HEK293 (cell line): ENCODE measurements at regions not wholly inside any gene's neighbourhood (a gene's known extent, or its start where the extent isn't known, plus 50 kb on each side); places are given as distances from the start of the nearest gene placed in this dataset.

Experiments used
- CTCF ChIA-PET: fragments of 350-600 bp; formaldehyde crosslinking; extraction: SDS; loops from one replicate; lab custom pipeline; 2021; ENCODE audit warnings: antibody characterized with exemption; lab: Yijun Ruan, JAX
- POLR2A ChIA-PET: fragments of 300-600 bp; formaldehyde crosslinking; extraction: SDS; loops from one replicate; lab custom pipeline; 2020; ENCODE audit warnings: antibody characterized with exemption, inconsistent platforms; lab: Yijun Ruan, JAX
- H3K27ac ChIP-seq: fragments of 200-500 bp; sonication (Bioruptor generic); 2 replicates; pipeline ENCODE4 v1.5.1; 2014; ENCODE audit warnings: low read depth, low read length, control low read depth, inconsistent platforms; ENCODE audit errors: extremely low read depth
- H3K36me3 ChIP-seq, 2 experiments: fragments of 200-500 bp in 1 of 2; sonication (Bioruptor generic) in 1 of 2; 1 replicate in 1 of 2; 2 replicates in 1 of 2; pipeline ENCODE4 v1.5.1; 2014 to 2017; ENCODE audit warnings: inconsistent platforms in 2 of 2, low read length in 2 of 2; ENCODE audit not compliant: control insufficient read depth in 2 of 2, insufficient read depth in 1 of 2
- H3K4me1 ChIP-seq: fragments of 200-500 bp; sonication (Bioruptor generic); 2 replicates; pipeline ENCODE4 v1.5.1; 2014; ENCODE audit warnings: mild to moderate bottlenecking, low read length, inconsistent platforms; ENCODE audit not compliant: control insufficient read depth, insufficient read depth
- H3K4me3 ChIP-seq: 2 replicates; pipeline ENCODE4 v1.5.1; 2011; ENCODE audit warnings: low read depth, mild to moderate bottlenecking, control low read depth, low read length, moderate library complexity
- H3K9me3 ChIP-seq: fragments of 200-500 bp; sonication (Bioruptor generic); 2 replicates; pipeline ENCODE4 v1.5.1; 2014; ENCODE audit warnings: low read depth, low read length, inconsistent platforms; ENCODE audit not compliant: control insufficient read depth, insufficient read depth
- HOXD13 ChIP-seq: sonication (generic); formaldehyde crosslinking; IDR thresholded peaks from 2 replicates; pipeline ENCODE4 v1.8.0; 2022; ENCODE audit warnings: missing genetic modification reagents, borderline replicate concordance
- KLF1 ChIP-seq: fragments of 450-650 bp; formaldehyde crosslinking; IDR thresholded peaks from 2 replicates; pipeline ENCODE4 v1.5.1; 2016; ENCODE audit warnings: missing biosample characterization, missing genetic modification characterization
- KLF7 ChIP-seq: fragments of 450-650 bp; formaldehyde crosslinking; IDR thresholded peaks from 2 replicates; pipeline ENCODE4 v1.5.1; 2016; ENCODE audit warnings: missing biosample characterization, missing genetic modification characterization, borderline replicate concordance
- KLF8 ChIP-seq: fragments of 450-650 bp; formaldehyde crosslinking; IDR thresholded peaks from 2 replicates; pipeline ENCODE4 v1.5.1; 2016; ENCODE audit warnings: missing biosample characterization, missing genetic modification characterization
- OVOL3 ChIP-seq: fragments of 450-650 bp; formaldehyde crosslinking; IDR thresholded peaks from 2 replicates; pipeline ENCODE4 v1.5.1; 2016; ENCODE audit warnings: missing biosample characterization, missing genetic modification characterization
- SP2 ChIP-seq: fragments of 450-650 bp; formaldehyde crosslinking; IDR thresholded peaks from 2 replicates; pipeline ENCODE4 v1.5.1; 2016; ENCODE audit warnings: missing biosample characterization, missing genetic modification characterization
- ZNF138 ChIP-seq: fragments of 450-650 bp; formaldehyde crosslinking; IDR thresholded peaks from 2 replicates; pipeline ENCODE4 v1.5.1; 2016; ENCODE audit warnings: missing biosample characterization, missing genetic modification characterization, borderline replicate concordance
- ZNF202 ChIP-seq: fragments of 450-650 bp; formaldehyde crosslinking; IDR thresholded peaks from 2 replicates; pipeline ENCODE4 v1.5.1; 2016; ENCODE audit warnings: missing biosample characterization, missing genetic modification characterization, borderline replicate concordance
- ZNF23 ChIP-seq: fragments of 450-650 bp; formaldehyde crosslinking; IDR thresholded peaks from 2 replicates; pipeline ENCODE4 v1.5.1; 2016; ENCODE audit warnings: missing biosample characterization, missing genetic modification characterization, borderline replicate concordance
- ZNF350 ChIP-seq: fragments of 450-650 bp; formaldehyde crosslinking; IDR thresholded peaks from 2 replicates; pipeline ENCODE4 v1.5.0; 2017; ENCODE audit warnings: missing biosample characterization, mild to moderate bottlenecking, missing genetic modification characterization
- ZNF354C ChIP-seq: fragments of 450-650 bp; formaldehyde crosslinking; IDR thresholded peaks from 2 replicates; pipeline ENCODE4 v1.5.1; 2016; ENCODE audit warnings: missing biosample characterization, missing genetic modification characterization, low read depth, borderline replicate concordance
- ZNF366 ChIP-seq: fragments of 450-650 bp; formaldehyde crosslinking; conservative IDR thresholded peaks from 2 replicates; pipeline ENCODE4 v1.5.1; 2016; ENCODE audit warnings: missing biosample characterization, missing genetic modification characterization
- ZNF426 ChIP-seq: fragments of 450-650 bp; formaldehyde crosslinking; IDR thresholded peaks from 2 replicates; pipeline ENCODE4 v1.5.1; 2017; ENCODE audit warnings: missing biosample characterization, missing genetic modification characterization, mild to moderate bottlenecking, inconsistent platforms, moderate library complexity
- ZNF433 ChIP-seq: fragments of 450-650 bp; formaldehyde crosslinking; IDR thresholded peaks from 2 replicates; pipeline ENCODE4 v1.5.1; 2016; ENCODE audit warnings: missing biosample characterization, missing genetic modification characterization, low read depth
- ZNF544 ChIP-seq: fragments of 450-650 bp; formaldehyde crosslinking; IDR thresholded peaks from 2 replicates; pipeline ENCODE4 v1.5.0; 2017; ENCODE audit warnings: missing biosample characterization, missing genetic modification characterization
- ZNF548 ChIP-seq: fragments of 450-650 bp; formaldehyde crosslinking; IDR thresholded peaks from 2 replicates; pipeline ENCODE4 v1.5.1; 2016; ENCODE audit warnings: missing biosample characterization, missing genetic modification characterization
- ZNF585B ChIP-seq: fragments of 450-650 bp; formaldehyde crosslinking; IDR thresholded peaks from 2 replicates; pipeline ENCODE4 v1.5.1; 2016; ENCODE audit warnings: missing biosample characterization, missing genetic modification characterization
- ZNF768 ChIP-seq: fragments of 450-650 bp; formaldehyde crosslinking; IDR thresholded peaks from 2 replicates; pipeline ENCODE4 v1.5.1; 2018; ENCODE audit warnings: missing biosample characterization, mild to moderate bottlenecking, missing genetic modification characterization
- ZNF792 ChIP-seq: fragments of 450-650 bp; formaldehyde crosslinking; IDR thresholded peaks from 2 replicates; pipeline ENCODE4 v1.5.1; 2016; ENCODE audit warnings: missing biosample characterization, missing genetic modification characterization
- ZSCAN30 ChIP-seq: fragments of 450-650 bp; IDR thresholded peaks from 2 replicates; pipeline ENCODE4 v1.5.1; 2018; ENCODE audit warnings: missing biosample characterization, mild to moderate bottlenecking, missing genetic modification characterization, moderate library complexity
- TF ChIP-seq, protein P1 (sequence below): fragments of 450-650 bp; formaldehyde crosslinking; IDR thresholded peaks from 2 replicates; pipeline ENCODE4 v1.5.1; 2017; ENCODE audit warnings: missing biosample characterization, missing genetic modification characterization
- TF ChIP-seq, protein P2 (sequence below): fragments of 450-650 bp; IDR thresholded peaks from 2 replicates; pipeline ENCODE4 v1.5.1; 2018; ENCODE audit warnings: missing biosample characterization, mild to moderate bottlenecking, missing genetic modification characterization
- TF ChIP-seq, protein P3 (sequence below): fragments of 450-650 bp; formaldehyde crosslinking; IDR thresholded peaks from 2 replicates; pipeline ENCODE4 v1.5.1; 2016; ENCODE audit warnings: missing biosample characterization, missing genetic modification characterization
- TF ChIP-seq, protein P4 (sequence below): fragments of 450-650 bp; formaldehyde crosslinking; IDR thresholded peaks from 2 replicates; pipeline ENCODE4 v1.5.0; 2017; ENCODE audit warnings: missing biosample characterization, missing genetic modification characterization, borderline replicate concordance

DNA sequence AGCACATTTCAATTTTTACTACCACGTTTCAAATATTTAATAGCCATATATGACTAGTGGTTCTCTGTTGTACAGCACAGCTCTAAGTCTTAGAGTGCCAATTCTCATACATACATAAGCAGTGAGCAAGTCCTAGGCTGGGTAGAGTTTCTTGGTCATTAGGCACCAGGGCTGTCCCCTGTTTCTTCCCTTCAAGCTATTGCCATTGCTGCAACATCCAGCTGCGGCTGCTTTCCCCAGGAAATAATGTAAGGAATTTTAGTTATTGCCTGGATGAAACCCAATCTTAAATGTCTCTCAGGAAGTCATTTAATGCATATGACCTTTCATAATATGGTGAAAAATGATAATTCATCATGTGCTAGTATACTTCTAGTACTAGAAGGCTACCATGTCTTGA lies 74.1 kb upstream of the PPP3CA start:
- Histone ChIP-seq H3K4me3 (no peak overlapping the region), H3K9me3 (no peaks in the 10 kb centered on the region), H3K36me3 (no peaks in the 10 kb centered on the region), H3K4me1 (no peaks in the 10 kb centered on the region), H3K27ac (no peak overlapping the region)
- POLR2A ChIA-PET = no interaction called here
- CTCF ChIA-PET = no interaction called here
- TF ChIP-seq ZNF350 (tag by site-specific recombination) = no peak
- TF ChIP-seq ZSCAN30 (tag by site-specific recombination) = no peak
- TF ChIP-seq, protein P1, sequence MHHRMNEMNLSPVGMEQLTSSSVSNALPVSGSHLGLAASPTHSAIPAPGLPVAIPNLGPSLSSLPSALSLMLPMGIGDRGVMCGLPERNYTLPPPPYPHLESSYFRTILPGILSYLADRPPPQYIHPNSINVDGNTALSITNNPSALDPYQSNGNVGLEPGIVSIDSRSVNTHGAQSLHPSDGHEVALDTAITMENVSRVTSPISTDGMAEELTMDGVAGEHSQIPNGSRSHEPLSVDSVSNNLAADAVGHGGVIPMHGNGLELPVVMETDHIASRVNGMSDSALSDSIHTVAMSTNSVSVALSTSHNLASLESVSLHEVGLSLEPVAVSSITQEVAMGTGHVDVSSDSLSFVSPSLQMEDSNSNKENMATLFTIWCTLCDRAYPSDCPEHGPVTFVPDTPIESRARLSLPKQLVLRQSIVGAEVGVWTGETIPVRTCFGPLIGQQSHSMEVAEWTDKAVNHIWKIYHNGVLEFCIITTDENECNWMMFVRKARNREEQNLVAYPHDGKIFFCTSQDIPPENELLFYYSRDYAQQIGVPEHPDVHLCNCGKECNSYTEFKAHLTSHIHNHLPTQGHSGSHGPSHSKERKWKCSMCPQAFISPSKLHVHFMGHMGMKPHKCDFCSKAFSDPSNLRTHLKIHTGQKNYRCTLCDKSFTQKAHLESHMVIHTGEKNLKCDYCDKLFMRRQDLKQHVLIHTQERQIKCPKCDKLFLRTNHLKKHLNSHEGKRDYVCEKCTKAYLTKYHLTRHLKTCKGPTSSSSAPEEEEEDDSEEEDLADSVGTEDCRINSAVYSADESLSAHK = no peak
- TF ChIP-seq ZNF366 (tag by site-specific recombination) = no peak
- no peak for TF ChIP-seq ZNF426 (tag by site-specific recombination)

DNA sequence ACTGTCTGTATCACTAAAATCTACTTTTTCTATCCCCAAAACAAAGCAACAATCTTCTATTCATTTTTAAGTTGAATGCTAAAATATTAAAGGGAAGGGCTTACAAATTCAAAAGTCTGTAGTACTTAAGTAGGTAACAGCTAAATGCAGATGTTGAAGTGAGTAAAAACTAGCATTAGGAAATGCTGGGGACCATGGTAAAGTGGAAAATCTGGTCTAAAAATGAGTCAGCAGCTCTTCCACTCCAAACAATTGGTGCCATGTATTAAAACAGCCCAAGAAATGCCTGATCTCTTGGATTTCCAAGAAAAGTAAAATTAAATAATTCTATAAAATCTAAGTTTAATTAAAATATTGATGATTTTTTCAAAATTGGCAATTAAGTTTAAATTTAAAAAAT lies 73.3 kb upstream of the PPP3CA start:
- TF ChIP-seq ZNF202 (tag by site-specific recombination) (no peak), ZNF544 (no peak), KLF8 (tag by site-specific recombination) (no peak), ZNF354C (tag by site-specific recombination) (no peak), ZNF433 (tag by site-specific recombination) (no peak), ZNF426 (tag by site-specific recombination) (no peak), ZNF23 (tag by site-specific recombination) (no peak), ZNF585B (tag by site-specific recombination) (no peak), KLF7 (no peak), OVOL3 (tag by site-specific recombination) (no peak), ZNF548 (no peak), SP2 (tag by site-specific recombination) (no peak), ZNF138 (tag by site-specific recombination) (no peak), ZNF768 (tag by site-specific recombination) (no peak), HOXD13 (CRISPR knock-in tag) (no peak), ZNF792 (no peak), KLF1 (tag by site-specific recombination) (no peak)
- TF ChIP-seq, protein P2, sequence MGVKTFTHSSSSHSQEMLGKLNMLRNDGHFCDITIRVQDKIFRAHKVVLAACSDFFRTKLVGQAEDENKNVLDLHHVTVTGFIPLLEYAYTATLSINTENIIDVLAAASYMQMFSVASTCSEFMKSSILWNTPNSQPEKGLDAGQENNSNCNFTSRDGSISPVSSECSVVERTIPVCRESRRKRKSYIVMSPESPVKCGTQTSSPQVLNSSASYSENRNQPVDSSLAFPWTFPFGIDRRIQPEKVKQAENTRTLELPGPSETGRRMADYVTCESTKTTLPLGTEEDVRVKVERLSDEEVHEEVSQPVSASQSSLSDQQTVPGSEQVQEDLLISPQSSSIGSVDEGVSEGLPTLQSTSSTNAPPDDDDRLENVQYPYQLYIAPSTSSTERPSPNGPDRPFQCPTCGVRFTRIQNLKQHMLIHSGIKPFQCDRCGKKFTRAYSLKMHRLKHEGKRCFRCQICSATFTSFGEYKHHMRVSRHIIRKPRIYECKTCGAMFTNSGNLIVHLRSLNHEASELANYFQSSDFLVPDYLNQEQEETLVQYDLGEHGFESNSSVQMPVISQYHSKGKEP = no peak
- TF ChIP-seq, protein P3, sequence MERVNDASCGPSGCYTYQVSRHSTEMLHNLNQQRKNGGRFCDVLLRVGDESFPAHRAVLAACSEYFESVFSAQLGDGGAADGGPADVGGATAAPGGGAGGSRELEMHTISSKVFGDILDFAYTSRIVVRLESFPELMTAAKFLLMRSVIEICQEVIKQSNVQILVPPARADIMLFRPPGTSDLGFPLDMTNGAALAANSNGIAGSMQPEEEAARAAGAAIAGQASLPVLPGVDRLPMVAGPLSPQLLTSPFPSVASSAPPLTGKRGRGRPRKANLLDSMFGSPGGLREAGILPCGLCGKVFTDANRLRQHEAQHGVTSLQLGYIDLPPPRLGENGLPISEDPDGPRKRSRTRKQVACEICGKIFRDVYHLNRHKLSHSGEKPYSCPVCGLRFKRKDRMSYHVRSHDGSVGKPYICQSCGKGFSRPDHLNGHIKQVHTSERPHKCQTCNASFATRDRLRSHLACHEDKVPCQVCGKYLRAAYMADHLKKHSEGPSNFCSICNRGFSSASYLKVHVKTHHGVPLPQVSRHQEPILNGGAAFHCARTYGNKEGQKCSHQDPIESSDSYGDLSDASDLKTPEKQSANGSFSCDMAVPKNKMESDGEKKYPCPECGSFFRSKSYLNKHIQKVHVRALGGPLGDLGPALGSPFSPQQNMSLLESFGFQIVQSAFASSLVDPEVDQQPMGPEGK (tag by site-specific recombination) = no peak
- TF ChIP-seq, protein P4, sequence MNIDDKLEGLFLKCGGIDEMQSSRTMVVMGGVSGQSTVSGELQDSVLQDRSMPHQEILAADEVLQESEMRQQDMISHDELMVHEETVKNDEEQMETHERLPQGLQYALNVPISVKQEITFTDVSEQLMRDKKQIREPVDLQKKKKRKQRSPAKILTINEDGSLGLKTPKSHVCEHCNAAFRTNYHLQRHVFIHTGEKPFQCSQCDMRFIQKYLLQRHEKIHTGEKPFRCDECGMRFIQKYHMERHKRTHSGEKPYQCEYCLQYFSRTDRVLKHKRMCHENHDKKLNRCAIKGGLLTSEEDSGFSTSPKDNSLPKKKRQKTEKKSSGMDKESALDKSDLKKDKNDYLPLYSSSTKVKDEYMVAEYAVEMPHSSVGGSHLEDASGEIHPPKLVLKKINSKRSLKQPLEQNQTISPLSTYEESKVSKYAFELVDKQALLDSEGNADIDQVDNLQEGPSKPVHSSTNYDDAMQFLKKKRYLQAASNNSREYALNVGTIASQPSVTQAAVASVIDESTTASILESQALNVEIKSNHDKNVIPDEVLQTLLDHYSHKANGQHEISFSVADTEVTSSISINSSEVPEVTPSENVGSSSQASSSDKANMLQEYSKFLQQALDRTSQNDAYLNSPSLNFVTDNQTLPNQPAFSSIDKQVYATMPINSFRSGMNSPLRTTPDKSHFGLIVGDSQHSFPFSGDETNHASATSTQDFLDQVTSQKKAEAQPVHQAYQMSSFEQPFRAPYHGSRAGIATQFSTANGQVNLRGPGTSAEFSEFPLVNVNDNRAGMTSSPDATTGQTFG (tag by site-specific recombination) = no peak
- no peak overlapping the region for H3K4me3 ChIP-seq
- no peaks in the 10 kb centered on the region for H3K9me3 ChIP-seq
- no peaks in the 10 kb centered on the region for H3K36me3 ChIP-seq
- H3K4me1 ChIP-seq = no peaks in the 10 kb centered on the region
- POLR2A ChIA-PET = no interaction called here
- CTCF ChIA-PET = no interaction called here
- H3K27ac ChIP-seq = no peak overlapping the region
